ENCODE measurements at regions not wholly inside any gene's neighbourhood (a gene's known extent, or its start where the extent isn't known, plus 50 kb on each side); places are given as distances from the start of the nearest gene placed in this dataset.

DNA sequence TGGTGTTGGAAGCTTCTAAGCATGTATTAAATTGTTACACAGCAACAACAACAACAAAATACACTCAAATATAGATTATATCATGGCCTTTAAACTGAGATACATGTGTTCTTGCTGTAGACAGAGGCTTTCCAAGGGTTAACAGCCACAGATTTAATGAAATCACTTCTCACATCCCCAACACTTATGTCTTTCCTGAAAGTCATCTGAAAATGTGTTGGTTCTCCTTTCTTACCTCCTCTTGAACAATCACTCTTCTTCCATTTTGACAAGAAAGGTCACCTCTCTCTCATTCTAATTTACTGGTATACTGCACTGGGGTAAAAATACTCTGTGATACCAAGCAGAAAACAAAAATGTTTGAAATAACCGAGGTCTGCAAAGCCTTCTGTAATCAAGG lies 507.3 kb upstream of the KCNMB2 start:
- TF ChIP-seq, protein P1, sequence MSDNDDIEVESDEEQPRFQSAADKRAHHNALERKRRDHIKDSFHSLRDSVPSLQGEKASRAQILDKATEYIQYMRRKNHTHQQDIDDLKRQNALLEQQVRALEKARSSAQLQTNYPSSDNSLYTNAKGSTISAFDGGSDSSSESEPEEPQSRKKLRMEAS (IDR thresholded peaks at IDR 0.05; ENCODE audit: insufficient read depth, insufficient read length): no peak
- TF ChIP-seq, protein P2, sequence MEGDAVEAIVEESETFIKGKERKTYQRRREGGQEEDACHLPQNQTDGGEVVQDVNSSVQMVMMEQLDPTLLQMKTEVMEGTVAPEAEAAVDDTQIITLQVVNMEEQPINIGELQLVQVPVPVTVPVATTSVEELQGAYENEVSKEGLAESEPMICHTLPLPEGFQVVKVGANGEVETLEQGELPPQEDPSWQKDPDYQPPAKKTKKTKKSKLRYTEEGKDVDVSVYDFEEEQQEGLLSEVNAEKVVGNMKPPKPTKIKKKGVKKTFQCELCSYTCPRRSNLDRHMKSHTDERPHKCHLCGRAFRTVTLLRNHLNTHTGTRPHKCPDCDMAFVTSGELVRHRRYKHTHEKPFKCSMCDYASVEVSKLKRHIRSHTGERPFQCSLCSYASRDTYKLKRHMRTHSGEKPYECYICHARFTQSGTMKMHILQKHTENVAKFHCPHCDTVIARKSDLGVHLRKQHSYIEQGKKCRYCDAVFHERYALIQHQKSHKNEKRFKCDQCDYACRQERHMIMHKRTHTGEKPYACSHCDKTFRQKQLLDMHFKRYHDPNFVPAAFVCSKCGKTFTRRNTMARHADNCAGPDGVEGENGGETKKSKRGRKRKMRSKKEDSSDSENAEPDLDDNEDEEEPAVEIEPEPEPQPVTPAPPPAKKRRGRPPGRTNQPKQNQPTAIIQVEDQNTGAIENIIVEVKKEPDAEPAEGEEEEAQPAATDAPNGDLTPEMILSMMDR (IDR thresholded peaks at IDR 0.05; ENCODE audit: extremely low read depth in 1 of 2, insufficient read depth in 1 of 2, low read depth in 1 of 2, low read length in 2 of 2): no peak
- no peak for TF ChIP-seq POLR2A (IDR thresholded peaks at IDR 0.05; ENCODE audit: low read depth, low read length)
